Cortex of kidney (tissue), 1 donor: ENCODE measurements at regions not wholly inside any gene's neighbourhood (a gene's known extent, or its start where the extent isn't known, plus 50 kb on each side); places are given as distances from the start of the nearest gene placed in this dataset.

Experiments
- DNase-seq: peaks from one replicate; lab custom pipeline; 2025; lab: John Stamatoyannopoulos, UW

- DNase-seq = no peak
These were observed 138.9 kb upstream of the CCND2 start for GRCh38 chr12:4134448-4135263.

GRCh38 chr12:4133636-4134447, 139.7 kb upstream of the CCND2 start:
- no peak for DNase-seq

GRCh38 chr12:4133029-4133428, 140.5 kb upstream of the CCND2 start:
- no peak for DNase-seq

- DNase-seq = no peak
These were observed 152.0 kb upstream of the CCND2 start for GRCh38 chr12:4121506-4122020.

GRCh38 chr12:4120316-4120917, 153.1 kb upstream of the CCND2 start:
- DNase-seq = no peak

- DNase-seq = no peak
These were observed 154.3 kb upstream of the CCND2 start for GRCh38 chr12:4119157-4119761.

- no peak for DNase-seq
These were observed 154.9 kb upstream of the CCND2 start for GRCh38 chr12:4118601-4119156.

- DNase-seq = no peak
These were observed 155.5 kb upstream of the CCND2 start for GRCh38 chr12:4118017-4118510.

GRCh38 chr12:4117386-4118016, 156.1 kb upstream of the CCND2 start:
- no peak for DNase-seq

- no peak for DNase-seq
These were observed 157.1 kb upstream of the CCND2 start for GRCh38 chr12:4116251-4117111.

- no peak for DNase-seq
These were observed 158.0 kb upstream of the CCND2 start for GRCh38 chr12:4115570-4115969.

GRCh38 chr12:4114986-4115385, 158.6 kb upstream of the CCND2 start:
- DNase-seq = no peak

GRCh38 chr12:4112734-4113325, 160.7 kb upstream of the CCND2 start:
- no peak for DNase-seq

- DNase-seq = no peak
These were observed 161.3 kb upstream of the CCND2 start for GRCh38 chr12:4112290-4112689.

- DNase-seq = no peak
These were observed 162.6 kb upstream of the CCND2 start for GRCh38 chr12:4111010-4111409.

- no peak for DNase-seq
These were observed 163.7 kb upstream of the CCND2 start for GRCh38 chr12:4109826-4110225.

- DNase-seq = no peak
These were observed 164.7 kb upstream of the CCND2 start for GRCh38 chr12:4108803-4109345.

- no peak for DNase-seq
These were observed 165.5 kb upstream of the CCND2 start for GRCh38 chr12:4107911-4108697.

- no peak for DNase-seq
These were observed 166.1 kb upstream of the CCND2 start for GRCh38 chr12:4107436-4107878.
